GM21526 (cell line): ENCODE measurements at regions not wholly inside any gene's neighbourhood (a gene's known extent, or its start where the extent isn't known, plus 50 kb on each side); places are given as distances from the start of the nearest gene placed in this dataset.
"Not testable (repeated sequence)": the region's sequence is repeated elsewhere in the genome, so short reads cannot be mapped to it uniquely, and the experiment has no call there.

Experiments used
- ATAC-seq: cut with Tn5 transposase; IDR thresholded peaks from one replicate; pipeline ENCODE4 v1.9.1; 2021; ENCODE audit warnings: moderate library complexity; ENCODE audit not compliant: unreplicated experiment, low FRiP score

DNA sequence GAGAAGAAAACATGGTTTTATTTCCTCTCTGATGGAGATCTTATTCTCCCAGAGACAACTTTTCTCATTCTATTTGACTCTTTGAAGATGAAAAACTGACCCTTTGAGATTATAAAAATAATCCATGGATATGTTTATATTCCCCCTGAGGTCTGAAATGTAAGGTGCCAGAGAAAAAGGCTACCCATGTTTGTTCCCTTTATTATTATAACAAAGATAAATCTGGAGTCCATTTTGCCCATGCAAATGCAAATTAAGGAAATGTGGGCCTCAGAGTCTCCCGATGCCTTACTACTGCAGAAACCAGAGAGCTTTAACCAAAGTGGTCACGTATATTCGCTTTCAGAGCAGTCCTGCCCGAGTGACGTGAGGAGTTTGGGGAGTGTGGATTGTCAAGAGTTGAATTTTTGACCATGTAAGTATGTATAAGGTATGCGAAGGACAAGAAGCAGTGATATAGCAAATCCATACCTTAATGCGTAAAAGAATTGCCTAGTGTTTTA, 312.5 kb downstream of the RASEF start:
- no peak for ATAC-seq

- ATAC-seq = no peak
Observed at GRCh38 chr9:82757924-82758323, 305.0 kb downstream of the RASEF start.

GRCh38 chr9:82761027-82761426, 301.9 kb downstream of the RASEF start:
- no peak for ATAC-seq

DNA sequence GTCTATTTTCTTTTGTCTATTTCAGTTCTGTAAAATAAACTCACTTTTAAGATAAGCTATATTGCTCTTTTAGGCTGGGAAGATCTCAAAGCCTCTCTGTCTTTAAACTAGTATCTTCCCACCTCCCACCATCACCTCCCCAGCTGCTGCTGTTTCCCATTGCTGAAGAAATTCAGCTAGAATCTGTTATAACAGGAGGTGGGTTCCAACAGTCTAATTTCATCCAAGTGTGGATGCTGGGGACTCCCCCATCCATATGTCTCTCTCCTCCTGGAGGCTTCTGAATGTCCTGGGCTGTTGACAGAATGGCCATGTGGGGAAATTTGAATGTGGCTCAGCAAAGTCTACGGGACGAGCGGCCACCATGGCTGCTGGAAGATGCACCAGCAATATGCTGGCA, 301.0 kb downstream of the RASEF start:
- ATAC-seq = no peak

DNA sequence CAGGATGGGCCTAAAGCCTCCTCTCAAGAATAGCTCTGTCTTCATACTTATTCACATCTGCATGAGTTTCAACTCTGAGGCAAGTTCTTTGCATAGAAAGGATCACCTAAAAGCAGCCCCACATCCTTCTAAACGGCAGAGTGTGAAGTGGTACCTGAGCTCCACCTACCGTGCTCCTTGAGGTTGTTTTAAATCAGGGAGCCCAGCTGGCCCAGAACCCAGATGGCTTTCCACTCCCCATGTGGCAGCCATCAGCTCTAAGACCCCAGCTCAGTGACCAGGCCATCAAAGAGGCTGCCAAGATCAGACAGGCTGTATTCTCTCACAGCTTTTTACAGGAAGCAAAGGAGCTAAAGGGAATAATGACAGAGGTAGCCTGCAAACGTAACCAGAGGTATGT, 299.3 kb downstream of the RASEF start:
- no peak for ATAC-seq

DNA sequence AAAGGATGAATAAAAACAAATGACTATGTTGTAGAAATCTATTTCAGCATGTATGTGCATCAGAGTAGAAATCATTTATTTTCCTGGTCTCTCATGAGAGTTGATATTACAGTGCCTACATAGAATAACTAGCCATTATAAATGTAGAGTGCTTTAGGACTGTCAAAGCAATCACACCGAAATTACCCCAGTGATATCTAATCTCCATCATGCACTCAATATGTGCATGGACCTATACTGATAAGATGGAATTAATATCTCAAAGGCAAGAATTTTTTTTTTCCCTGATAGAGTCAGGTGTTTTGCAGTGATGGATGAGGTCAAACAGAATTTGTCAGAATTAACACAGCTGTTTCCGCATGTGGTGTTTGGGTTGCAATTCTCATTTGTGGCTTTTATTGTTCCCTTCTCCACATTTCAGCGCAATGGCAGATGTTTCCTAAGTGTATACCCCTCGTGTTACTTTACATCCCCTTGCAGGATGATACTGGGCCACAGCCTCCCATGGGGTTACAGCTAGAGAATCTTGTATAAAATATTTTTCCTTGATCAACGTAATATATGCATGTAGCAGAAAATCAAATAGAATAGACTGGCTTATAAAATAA, 298.8 kb downstream of the RASEF start:
- no peak for ATAC-seq

- not testable (repeated sequence) for ATAC-seq
Observed at GRCh38 chr9:82774707-82775231, 288.2 kb downstream of the RASEF start.

- ATAC-seq = no peak
Observed at GRCh38 chr9:82776508-82776907, 286.4 kb downstream of the RASEF start.

- ATAC-seq = no peak
Observed at GRCh38 chr9:82777366-82777765, 285.6 kb downstream of the RASEF start.

GRCh38 chr9:82778923-82779322, 284.0 kb downstream of the RASEF start:
- ATAC-seq = not testable (repeated sequence)

DNA sequence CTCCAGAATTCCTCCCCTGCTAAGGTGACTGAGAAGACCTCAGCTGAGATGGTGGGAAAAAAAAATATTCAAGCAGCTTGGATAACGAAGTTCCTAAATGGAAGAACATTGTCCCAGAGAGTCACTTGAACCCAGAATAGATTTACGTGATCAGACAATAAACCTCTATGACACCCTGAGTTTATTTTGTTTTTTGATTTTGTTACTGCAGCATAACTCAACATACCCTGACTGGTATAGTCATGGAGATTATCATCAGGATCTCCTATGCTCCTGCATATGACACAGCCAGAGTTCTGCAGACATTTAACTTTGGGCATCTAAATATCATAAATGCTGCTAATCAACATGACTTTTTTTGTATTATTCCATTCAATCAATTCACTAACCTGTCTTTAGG, 282.9 kb downstream of the RASEF start:
- ATAC-seq = no peak

DNA sequence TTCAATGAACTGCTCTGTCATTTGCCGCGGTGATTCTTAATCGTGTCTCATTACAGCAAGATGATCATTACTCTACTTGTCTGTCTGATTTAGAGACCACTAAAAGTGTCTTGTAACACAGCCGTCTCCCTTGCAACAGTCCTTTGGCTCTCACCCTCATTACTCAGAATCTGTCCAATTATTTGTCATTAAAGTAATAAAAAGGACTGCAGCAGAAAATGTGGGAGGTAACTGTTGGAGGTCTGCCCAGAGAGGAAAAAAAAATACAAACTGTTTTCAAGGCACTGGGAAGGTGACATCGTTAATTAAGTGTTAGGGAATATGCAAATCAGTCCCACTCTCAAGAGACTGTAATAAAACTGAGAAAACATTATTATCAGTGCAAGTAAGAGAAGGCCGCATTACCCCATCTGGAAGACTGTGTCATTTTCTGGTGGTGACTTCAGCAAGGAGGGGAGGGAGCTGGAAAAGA, 281.0 kb downstream of the RASEF start:
- ATAC-seq = no peak

GRCh38 chr9:82783045-82783444, 279.9 kb downstream of the RASEF start:
- no peak for ATAC-seq

DNA sequence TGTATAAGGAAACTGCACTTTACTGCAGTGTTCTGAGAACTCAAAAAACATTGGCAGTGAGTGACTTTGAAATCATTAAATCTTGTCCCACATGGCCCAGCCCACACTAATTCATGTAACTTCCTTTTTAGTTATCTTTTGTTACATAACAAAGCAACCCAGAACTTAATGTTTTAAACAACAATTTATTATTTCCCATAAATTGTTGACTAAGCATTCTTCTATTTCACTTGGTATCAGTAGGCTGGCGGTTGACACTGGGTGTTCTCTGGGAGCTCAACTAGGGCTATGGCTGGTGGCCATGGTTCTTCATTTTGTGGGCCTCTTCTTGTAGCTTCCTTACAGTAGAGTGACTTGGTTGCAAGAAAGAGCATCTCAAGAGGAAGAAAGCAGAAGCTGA, 278.4 kb downstream of the RASEF start:
- ATAC-seq = no peak

DNA sequence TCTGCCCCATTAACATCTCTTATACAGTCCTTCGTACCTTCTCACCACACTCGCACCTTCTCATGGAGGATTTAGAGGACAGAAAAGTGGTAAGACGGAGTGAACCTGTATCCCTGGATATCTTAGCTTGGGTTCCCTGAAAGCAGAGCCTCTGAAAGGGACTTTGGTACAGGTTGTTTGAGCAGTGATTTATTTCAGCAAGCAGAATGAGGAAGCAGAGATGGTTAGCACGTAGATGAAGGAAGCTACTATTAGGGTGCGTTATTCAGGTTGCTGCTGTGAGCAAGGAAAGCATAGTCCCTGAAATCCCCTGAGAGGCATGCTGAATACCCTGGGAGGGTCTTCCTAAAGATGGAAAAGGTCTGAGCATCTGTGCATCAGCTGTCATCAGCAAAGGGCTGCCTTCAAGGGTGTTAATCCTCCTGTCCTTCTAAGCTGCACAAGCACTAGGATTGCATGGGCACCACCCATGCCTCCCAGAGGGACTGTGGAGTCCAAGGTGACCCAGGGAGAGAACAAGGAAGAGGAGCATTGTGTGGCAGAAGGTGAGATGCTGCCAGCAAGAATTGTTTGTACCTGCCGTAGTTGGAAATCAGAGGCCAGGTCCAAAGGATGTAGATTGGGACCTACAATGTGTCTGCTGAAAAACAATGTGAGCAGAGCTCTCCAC, 273.7 kb downstream of the RASEF start:
- ATAC-seq = no peak

GRCh38 chr9:82790875-82791274, 272.1 kb downstream of the RASEF start:
- no peak for ATAC-seq

- ATAC-seq = no peak
Observed at GRCh38 chr9:82791692-82792091, 271.2 kb downstream of the RASEF start.

DNA sequence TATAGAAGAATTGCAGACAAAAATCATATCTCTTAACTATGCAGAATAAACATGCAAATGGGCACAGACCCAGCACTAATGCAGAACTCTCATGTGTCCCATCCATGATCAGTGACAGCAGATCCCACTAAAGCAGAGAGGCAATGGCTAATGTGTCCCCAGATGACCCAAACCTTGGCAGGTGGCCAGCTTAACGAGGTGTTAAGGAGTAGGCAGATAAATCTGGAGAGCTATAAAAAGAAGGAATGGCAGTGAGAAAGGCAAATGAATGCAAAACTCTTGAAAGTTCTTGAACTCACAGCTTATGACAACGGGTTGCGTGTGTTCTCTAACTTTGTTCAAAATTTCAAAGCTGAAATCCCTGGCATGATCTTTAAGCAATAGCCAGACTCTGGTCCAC, 265.4 kb downstream of the RASEF start:
- ATAC-seq = no peak

DNA sequence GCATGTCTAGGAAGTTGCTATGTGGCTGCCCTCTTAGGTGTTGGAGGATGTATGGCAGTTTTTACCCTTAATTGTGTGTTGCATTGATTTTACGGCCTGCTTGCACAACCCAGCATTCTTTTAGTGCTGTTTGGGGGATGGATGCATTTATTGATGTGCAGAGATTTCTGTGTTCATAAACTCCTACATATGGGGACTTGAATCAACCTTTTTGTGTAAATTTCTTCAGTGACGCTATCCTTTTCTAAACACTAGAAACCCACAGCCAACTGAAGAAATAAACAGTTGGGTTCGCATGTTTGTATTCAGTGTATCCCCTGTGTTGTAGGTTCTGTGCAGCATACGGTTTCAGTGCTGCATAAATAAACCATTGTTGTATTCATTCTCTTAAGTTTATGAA, 263.7 kb downstream of the RASEF start:
- ATAC-seq = no peak

GRCh38 chr9:82805027-82805426, 257.9 kb downstream of the RASEF start:
- ATAC-seq = no peak

GRCh38 chr9:82808478-82808877, 254.5 kb downstream of the RASEF start:
- ATAC-seq = no peak

DNA sequence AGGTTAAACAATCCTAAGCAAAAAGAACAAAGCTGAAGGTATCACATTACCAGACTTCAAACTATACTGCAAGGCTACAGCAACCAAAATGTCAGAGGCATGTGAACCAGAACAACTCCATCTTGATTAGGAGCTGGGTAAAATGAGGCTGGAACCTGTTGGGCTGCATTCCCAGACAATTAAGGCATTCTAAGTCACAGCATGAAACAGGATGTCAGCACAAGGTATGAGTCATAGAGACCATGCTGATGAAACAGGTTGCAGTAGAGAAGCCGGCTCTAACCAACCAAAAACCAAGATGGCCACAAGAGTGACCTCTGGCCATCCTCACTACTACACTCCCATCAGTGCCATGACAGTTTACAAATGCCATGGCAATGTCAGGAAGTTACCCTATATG, 252.0 kb downstream of the RASEF start:
- no peak for ATAC-seq
